HuH-7 (cell line): ENCODE measurements at regions not wholly inside any gene's neighbourhood (a gene's known extent, or its start where the extent isn't known, plus 50 kb on each side); places are given as distances from the start of the nearest gene placed in this dataset.

ENCODE experiments used
- DNase-seq: peaks from one replicate; pipeline ENCODE4 v3.0.0; 2011; ENCODE audit warnings: low spot score

DNA sequence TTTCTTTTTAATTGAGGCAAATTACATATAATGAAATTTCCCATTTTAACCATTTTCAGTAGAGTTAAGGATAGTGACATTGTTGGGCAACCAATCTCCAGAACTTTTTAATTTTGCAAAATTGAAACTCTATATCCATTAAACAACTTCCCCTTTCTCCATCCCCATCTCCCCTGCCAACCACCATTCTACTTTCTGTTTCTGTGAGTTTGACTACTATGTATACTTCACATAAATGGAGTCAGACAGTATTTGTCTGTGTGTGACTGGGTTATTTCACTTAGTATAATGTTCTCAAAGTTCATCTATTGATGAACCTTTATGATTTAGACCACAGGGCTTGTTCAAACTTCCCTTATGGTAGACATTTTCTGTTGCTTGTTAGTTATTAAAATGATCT is 364.5 kb upstream of the MAD2L1 start:
- no peak for DNase-seq

DNA sequence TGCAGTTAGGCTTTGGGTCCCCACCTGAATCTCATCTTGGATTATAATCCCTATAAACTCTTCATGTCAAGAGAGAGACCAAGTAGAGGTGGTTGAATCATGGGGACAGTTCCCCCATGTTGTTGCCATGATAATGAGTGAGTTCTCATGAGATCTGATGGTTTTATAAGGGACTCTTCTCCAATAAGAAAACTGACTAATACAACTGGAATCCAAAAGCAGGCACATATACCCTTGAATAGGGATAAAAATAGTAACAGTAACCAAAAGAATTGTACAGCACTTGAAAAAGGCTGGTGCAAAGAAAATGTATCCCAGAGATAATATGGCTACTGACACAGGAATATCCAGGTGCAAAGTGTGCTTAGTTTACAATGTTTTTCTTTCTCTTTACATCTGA is 351.5 kb upstream of the MAD2L1 start:
- DNase-seq, result no peak

DNA sequence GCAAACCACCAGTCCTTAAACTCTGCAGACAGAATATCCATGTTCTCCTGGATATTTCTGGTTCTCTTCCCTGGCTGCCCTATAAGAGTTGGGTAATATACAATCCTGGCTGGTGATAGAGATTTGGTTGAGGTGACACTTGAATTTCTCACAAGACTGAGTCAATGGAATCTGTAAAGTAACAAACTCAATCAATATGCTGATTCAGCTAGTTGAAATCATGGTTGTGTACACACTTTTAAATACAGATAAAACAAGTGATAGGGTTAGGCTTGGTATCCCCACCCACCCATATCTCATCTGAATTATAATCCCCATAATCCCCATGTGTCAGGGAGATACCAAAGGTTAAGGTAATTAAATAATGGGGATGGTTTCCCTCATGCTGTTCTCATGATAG is 349.2 kb upstream of the MAD2L1 start:
- DNase-seq, result no peak

DNA sequence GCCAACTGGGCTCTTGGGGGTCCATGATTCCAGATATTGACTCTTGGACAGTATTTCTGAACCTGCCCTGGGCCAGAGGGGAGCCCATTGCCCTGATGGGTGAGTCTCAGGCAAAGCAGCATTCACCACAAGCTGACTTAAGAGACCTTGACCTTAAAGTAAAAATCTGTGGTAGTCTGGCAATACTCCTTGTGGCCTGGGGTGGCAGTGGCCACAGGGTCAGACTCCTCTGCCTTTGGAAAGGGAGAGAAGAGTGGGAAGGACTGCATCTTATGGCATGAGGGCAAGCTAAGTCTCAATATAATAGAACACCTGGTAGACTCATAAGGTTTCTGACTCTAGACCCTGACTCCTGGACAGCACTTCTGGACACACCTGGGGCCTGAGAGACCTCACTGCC is 340.3 kb upstream of the MAD2L1 start:
- no peak for DNase-seq

DNA sequence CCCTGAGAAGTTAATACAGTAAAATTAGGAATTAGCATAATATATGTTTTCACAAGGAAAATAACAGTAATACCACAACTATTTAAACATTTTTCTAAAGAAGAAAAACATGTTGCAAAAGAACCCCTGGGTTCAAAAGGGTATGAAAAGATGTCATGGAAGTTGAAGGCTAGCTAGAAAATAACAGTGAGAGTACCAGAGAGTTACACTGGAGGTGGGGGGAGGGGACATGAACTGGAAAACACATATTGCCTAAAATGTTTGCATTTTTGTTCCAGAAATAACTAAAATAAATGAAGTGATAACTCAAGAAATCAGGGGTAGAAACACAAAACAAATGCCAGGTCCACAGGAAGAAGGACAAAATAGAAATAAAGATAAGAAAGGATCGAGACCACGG is 336.6 kb upstream of the MAD2L1 start:
- DNase-seq, result no peak

DNA sequence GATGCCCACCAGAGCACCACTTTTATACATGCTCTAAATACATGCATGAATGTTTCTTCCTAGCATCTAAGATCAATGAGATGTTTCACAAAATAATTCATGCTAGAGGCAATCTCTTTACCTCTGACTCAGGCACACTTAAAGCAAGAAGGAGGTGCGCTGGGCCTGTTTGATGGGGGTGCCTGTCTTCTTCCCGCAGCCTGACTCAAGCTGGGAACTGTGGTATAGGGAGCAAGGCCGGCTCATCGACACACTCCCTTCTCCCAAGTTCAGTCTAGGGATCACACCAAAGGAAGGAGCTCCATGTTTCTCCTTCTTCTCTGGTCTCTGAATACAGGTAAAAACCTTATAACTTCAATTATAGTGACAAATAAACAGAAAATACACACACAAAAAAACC is 333.8 kb upstream of the MAD2L1 start:
- no peak for DNase-seq

DNA sequence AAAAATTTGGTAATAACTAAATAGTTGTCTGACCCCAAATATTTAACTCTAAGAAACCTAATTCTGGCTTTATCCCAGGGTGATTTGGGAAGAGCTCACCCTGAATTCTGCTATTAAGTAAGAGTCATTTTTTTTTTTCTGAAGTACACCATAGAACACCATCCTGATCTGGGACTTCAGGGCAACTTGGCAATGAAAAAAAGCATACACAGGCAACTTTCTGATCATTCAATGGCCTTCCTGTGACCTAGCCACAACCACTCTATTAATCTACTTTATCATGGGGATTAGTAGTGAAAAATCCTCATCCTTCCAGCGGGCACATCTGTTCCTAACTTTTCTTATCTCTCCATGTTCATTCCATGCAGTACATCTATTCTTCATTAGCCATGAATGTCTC is 333.2 kb upstream of the MAD2L1 start:
- no peak for DNase-seq

DNA sequence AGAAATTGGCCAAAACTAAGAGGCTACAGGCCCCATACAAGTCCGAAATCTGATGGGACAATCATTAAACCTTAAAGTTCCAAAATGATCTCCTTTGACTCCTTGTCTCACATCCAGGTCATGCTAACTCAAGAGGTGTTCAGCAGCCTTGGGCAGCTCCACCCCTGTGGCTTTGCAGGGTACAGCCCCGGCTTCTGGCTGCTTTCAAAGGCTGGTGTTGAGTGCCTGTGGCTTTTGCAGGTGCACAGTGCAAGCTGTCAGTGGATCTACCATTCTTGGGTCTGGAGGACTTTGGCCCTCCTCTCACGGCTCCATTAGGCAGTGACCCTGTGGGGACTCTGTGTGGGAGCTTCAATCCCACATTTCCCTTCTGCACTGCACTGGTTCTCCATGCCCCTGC is 329.1 kb upstream of the MAD2L1 start:
- no peak for DNase-seq

DNA sequence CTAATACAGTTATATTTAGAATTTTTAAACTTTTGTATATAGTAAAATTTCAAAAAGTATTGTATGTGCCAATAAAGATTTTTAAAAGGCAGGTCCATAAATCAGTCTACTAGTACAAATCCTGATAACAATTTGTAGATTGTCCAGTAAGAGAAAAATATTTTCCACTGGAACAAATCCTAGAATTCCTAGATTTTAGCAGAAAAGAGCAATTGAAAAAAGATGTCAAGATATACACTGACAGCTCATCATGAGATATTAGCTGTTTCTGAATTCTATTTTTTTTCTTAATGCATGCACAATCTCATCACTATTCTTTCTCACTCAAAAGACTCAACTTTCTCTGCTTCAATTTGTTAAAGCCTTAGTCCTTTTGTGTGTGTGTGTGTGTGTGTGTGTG is 289.2 kb upstream of the MAD2L1 start:
- no peak for DNase-seq

DNA sequence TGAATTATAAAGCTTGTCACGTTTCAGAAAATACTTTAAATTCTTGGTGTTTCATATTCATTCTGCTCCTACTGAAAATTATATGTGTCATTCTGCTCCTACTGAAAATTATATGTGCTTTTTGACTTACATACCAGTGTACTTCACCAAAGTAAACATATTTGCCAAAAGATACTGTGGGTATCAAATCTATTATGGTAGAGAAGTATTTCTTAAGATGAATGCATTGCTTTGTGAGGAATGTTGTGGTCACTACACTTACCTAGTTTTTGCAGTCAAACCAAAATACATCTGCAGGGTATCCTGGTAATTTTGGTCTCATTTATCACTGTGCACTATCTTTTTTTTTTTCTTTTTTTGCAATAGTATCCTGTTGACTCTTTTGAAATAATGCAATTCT is 287.7 kb upstream of the MAD2L1 start:
- no peak for DNase-seq

DNA sequence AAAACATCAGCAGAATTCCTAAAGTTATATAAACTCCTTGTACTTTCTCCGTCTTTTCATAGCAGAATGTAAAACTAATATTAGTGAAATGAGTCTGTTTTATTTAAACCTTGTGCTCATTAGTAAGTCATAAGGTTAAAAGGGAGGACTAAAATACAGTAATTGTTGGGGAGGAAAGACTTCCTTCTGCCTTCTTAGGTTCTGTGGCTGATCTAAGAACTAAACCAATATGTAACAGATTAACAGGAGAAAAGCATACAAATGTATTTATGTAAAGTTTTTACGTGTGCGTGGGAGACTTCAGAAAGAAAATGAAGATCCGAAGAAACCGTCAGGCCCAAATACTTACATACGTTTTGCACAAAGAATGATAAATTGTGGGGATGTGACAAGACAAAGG is 286.6 kb upstream of the MAD2L1 start:
- DNase-seq, result no peak

DNA sequence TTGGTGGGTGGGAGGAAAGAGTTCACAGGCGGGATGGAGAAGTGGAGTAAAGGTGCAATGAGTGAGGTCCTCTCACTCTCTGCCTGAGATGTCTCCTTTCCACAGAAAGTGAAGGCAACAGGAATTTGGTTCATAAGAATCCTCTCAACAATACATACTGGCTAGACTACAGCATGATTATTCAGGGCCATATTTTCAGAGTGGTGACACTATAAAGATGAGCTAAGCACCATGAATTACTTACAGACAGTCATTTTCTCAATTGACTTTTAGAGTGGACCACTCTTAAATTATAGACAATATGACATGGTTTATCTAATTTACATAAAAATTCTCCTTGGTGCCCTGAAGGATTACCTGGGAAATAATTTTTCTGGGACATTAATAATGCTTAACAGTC is 286.1 kb upstream of the MAD2L1 start:
- no peak for DNase-seq

DNA sequence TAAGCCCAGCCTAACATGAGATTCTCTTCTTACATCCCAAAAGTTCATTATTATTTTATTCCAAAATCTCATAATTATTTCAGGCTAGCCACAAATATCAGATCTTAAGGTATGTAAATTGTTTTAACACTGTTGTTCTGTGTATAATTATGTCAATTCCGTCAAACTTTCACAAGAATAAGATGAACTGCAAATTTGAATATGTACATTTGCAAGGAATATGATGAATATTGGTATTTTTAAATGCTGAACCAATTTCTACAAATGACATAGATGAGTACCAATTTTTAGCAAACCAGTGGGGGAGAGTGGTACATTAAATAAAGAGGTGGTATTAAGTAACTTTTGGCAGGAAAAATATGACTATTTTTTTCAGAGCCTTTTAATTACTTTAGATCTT is 282.3 kb upstream of the MAD2L1 start:
- DNase-seq, result no peak

DNA sequence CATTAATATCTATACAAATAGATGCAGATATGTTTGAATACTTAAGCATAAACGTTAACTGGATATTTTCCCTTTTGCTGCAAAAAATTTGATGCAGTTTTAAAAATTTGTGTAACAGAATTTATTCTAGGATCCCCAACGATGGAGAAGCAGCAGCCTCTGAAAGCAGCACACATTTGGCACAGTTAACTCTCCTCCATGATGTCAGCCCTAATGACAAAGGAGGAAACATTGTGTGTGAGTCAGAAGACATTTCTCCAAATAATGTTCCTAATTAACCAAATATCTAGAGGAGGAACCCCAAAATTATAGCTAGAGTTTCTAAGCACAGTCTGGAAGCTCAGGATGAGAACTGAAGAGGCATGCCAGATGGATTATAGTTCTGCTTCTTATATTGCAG is 281.9 kb upstream of the MAD2L1 start:
- no peak for DNase-seq

DNA sequence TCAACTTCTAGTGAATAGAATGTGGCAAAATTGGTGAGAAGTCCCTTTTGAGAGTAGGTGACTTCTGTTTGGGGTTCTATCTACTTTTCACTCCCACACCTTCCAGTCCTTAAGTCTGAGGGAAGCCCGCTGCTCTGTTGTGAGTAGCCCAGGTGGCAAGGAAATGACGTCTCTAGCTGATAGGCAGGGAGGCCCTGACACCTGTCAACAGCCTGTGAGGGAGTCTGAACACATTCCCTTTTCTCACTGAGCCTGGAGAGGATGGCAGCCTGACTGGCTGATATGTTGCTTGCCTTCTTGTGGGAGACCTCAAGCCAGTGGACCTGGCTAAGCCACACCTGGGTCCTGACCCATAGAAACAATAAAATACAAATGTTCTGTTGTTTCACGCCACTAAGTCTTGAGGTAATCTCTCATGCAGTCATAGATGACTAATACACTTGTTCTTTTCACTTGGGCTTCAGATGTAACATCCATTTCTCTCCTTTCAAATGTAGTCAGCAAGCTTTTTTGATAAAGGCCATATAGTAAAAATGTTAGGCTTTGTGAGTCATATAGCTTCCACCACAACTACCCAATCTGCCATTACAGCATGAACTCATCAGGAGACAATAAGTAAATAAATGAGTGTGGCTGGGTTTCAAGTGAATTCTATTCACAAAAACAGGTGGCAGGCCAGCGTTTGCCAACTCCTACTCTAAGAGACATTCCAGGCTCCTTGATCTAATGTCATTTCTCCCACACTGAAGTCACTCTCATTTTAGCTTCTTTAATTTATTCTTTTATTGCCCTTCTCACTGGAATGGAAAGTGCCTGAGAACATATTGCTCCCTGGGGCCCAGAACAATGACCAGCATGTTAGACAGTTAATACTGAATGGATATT is 265.1 kb upstream of the MAD2L1 start:
- no peak for DNase-seq

DNA sequence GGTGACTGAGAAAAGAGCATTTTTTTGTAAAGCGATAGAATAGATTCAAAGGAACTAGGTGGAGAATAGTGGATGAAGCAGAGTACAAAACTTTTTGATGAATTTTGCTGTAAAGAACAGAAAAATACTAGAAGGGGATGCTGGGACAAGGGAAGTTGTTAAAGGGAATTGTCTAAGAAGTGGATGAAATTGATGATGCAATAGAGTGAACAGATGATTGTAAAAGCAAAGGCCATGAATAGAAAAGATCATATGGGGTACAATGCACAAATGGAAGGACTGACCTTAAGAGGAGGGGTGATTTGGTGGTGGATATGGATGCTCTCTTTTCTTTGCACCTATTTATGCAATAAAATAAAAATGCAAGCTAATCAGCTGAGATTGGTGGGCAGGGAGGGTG is 262.7 kb upstream of the MAD2L1 start:
- DNase-seq, result no peak

DNA sequence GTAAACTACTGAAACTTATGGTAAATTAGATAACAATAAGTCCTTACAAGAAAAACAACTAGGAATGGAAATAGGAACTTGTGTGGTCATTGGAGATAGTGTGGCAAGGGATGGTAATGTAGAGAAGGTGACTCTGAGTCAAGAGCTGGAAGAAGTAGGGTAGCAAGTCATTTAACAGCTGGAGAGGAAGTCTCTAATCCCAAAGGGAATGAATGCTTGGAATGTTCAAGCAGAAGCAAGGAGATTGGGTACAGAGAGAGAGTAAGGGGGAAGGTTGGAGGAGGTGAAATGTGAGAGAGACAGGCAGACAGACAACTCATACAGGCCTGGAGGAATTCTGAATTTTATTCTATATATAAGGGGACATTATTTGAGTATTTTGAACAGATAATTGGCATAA is 260.6 kb upstream of the MAD2L1 start:
- no peak for DNase-seq

DNA sequence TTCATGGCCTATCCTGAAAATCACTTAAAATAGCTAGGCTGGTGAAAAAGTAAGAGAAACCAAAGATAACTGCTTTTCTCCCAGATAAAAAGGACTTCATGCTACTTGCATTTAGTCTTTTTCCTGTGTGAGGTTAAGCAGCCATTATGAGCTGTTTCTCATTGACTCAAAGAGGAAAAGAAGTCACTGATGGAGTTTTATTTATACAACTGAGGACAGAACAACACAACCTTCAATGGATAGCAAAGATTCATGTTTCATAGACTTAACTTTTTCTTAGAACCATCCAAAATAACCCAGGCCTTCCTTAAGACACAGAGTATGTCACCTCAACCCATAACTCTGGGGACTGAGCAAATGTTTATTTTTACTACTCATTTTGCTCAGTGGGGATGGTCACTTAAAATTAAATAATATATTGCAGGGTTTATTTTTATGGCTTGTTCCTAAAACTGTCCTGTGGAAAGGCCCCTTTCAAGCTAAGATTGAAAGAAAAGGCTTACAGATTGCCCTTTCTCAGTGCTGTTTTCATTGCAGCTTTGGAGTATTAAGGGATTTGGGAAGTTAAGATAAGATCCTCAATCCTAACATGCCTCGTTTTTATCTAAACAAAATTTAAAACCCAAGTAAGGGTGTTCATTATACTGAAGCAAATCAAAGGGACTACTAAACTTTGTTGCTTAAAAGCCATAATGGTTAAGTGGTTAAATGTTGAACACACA is 252.6 kb upstream of the MAD2L1 start:
- DNase-seq, result no peak

DNA sequence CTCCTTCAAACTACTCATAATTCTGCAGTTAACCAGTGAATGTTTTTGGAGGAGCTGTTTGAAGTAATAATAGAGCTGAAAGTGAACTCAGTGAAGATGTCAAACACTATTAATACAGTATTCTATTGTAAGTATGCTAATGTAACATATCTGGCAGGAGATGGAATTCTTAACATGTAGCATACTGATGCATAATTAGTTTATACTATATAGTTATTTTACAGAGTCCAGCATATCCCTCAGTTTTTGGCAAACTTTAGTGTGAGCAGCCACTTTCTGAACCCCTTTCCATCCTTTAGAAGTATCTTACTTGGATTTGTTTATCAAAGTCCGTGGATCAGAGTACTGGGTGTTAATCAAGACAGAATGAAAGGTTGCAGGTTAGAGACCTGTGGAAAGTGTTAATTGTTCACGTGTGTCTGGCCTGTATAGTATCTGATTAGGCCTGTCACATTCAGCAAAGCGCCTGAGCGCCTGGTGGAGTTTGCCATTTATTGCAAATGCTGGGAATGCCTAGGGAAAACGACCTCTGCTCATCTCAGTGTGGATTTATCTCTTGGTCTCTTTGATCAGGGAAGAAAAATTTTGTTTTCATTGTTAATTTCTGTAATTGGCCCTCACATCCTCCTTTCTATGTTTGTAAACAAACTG is 251.7 kb upstream of the MAD2L1 start:
- DNase-seq, result no peak

DNA sequence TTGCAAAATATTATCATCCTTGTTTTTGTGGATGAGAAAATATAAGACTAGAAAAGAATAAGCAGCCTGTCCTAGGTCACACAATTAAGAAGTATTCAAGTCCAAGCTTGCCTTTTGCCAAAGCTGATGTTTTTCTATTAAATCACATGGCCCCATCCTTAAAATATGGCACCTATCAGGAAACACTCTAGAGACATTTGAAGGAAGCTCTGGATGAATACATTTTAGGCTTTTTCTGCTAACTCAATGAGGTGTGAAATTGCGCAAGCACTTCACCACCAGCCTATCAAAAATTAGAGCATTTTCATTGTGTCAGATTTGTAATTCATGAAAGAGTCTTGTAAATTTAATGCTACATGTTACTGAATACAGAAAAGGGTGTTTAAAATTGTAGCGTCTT is 251.1 kb upstream of the MAD2L1 start:
- DNase-seq, result no peak

DNA sequence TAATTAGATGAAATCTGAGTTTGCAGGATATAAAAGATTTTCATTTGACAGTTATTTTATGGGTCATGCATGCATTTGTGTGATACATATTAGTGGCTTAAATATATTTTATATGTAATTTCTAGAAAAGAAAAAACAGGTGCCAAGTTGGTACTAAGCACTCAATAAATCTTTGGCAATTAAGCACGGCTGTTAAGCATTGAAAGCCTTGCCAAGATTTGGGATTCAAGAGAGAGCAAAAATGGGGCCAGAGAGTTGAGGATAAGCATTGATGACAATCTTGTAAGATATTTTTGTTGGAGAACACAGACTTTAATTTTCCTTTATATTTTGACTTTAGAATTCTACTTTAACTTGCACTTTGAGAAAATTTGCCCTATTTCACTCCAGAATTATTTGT is 249.8 kb upstream of the MAD2L1 start:
- no peak for DNase-seq

DNA sequence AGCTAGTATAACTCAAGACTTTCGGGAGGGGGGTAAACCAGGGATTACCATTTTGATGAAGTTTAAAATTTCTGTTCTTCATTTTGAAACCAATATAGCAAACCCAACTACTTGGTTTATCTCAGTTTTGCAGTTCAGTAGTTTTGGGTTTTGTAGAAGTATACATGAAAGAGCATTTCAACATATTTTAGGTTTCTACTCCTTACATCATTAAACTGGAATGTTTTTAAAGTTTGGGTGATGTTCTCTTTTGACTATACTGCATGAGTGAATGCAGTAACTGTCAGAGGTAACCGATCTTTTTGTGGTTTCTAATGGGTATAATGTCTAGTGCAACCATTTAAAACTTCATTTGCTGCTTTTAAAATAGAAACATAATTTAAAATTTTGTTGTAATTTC is 248.3 kb upstream of the MAD2L1 start:
- DNase-seq, result no peak

DNA sequence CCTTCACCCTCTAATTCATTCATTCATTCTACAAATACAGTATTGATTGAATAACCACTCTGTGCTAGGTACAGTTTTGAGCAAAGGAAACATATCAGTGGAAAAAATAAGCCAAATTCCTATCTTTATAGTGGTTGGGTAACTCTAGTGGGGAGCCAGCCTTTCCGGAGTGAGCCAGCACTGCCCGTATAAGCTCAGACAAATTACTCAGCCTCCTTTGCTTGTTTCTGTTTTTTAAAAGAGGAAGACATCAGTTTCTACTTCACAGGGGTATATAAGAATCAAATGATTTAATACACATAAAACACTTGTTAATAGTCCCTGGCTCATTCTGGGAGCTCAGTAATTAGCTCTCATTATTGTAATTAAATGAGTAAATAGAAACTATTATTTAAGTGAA is 238.2 kb upstream of the MAD2L1 start:
- DNase-seq, result no peak
